ENCODE measurements at regions not wholly inside any gene's neighbourhood (a gene's known extent, or its start where the extent isn't known, plus 50 kb on each side); places are given as distances from the start of the nearest gene placed in this dataset.

- no peaks in the 10 kb centered on the region for H3K36me3 ChIP-seq (replicated peaks in 1 of 2; ENCODE audit: insufficient read depth in 1 of 2, low read depth in 2 of 2)
- TF ChIP-seq, protein P1, sequence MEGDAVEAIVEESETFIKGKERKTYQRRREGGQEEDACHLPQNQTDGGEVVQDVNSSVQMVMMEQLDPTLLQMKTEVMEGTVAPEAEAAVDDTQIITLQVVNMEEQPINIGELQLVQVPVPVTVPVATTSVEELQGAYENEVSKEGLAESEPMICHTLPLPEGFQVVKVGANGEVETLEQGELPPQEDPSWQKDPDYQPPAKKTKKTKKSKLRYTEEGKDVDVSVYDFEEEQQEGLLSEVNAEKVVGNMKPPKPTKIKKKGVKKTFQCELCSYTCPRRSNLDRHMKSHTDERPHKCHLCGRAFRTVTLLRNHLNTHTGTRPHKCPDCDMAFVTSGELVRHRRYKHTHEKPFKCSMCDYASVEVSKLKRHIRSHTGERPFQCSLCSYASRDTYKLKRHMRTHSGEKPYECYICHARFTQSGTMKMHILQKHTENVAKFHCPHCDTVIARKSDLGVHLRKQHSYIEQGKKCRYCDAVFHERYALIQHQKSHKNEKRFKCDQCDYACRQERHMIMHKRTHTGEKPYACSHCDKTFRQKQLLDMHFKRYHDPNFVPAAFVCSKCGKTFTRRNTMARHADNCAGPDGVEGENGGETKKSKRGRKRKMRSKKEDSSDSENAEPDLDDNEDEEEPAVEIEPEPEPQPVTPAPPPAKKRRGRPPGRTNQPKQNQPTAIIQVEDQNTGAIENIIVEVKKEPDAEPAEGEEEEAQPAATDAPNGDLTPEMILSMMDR (IDR thresholded peaks at IDR 0.05), result no peak
- no peak for TF ChIP-seq POLR2A (IDR thresholded peaks at IDR 0.05)
- DNase-seq (no peak), ATAC-seq (no peak)
- intact Hi-C loops (cut with DNase I), result no loop called here
- H3K27me3 ChIP-seq, result no peaks in the 10 kb centered on the region
- H3K9me3 ChIP-seq, result no peaks in the 10 kb centered on the region
- H3K27ac ChIP-seq, result no peak overlapping the region
- H3K4me3 ChIP-seq, result no peak overlapping the region
- no peaks in the 10 kb centered on the region for H3K4me1 ChIP-seq
- WGBS, 2 donors, result 33 to 39% methylated on average over 2 of the region's 2 CpGs
Observed at GRCh38 chr4:66653937-66654336, 891.4 kb downstream of the CENPC start.

GRCh38 chr4:66649236-66649635 is 896.1 kb downstream of the CENPC start:
- Histone ChIP-seq H3K9me3 (no peaks in the 10 kb centered on the region), H3K4me1 (no peaks in the 10 kb centered on the region), H3K4me3 (no peak overlapping the region), H3K27me3 (no peaks in the 10 kb centered on the region), H3K27ac (no peak overlapping the region), H3K36me3 (replicated peaks in 1 of 2; ENCODE audit: insufficient read depth in 1 of 2, low read depth in 2 of 2) (no peaks in the 10 kb centered on the region)
- 22 to 27% methylated on average over 2 of the region's 2 CpGs for WGBS, 2 donors
- ATAC-seq (no peak), DNase-seq (no peak)
- TF ChIP-seq POLR2A (IDR thresholded peaks at IDR 0.05), result no peak
- TF ChIP-seq, protein P1 (IDR thresholded peaks at IDR 0.05), result no peak
- intact Hi-C loops (cut with DNase I), result no loop called here

DNA sequence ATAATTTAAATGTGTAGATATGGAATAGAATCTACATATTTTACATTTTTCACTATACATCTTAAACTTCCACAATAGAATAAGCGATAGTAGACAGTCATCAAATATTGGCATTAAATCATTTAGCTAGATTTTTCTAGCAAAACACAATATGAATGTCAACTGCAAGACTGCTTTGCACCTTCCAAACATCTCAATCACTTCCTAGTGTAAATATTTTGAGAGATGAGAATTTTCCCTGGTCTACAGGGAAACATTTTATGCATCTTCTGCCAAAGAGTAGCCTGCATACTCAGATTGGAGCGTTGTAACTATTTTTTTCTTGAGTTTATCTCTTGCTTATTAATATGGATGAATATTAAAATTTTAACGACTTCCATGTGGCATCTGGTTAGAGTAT is 897.4 kb downstream of the CENPC start:
- no peak for DNase-seq
- Histone ChIP-seq H3K4me3 (no peak overlapping the region), H3K4me1 (no peaks in the 10 kb centered on the region), H3K27me3 (no peaks in the 10 kb centered on the region), H3K27ac (no peak overlapping the region), H3K36me3 (replicated peaks in 1 of 2; ENCODE audit: insufficient read depth in 1 of 2, low read depth in 2 of 2) (no peaks in the 10 kb centered on the region), H3K9me3 (no peaks in the 10 kb centered on the region)
- intact Hi-C loops (cut with DNase I), result no loop called here
- TF ChIP-seq, protein P1 (IDR thresholded peaks at IDR 0.05), result no peak
- no peak for TF ChIP-seq POLR2A (IDR thresholded peaks at IDR 0.05)
- WGBS, 2 donors, result 62 to 67% methylated on average over 3 of the region's 3 CpGs
- no peak for ATAC-seq

DNA sequence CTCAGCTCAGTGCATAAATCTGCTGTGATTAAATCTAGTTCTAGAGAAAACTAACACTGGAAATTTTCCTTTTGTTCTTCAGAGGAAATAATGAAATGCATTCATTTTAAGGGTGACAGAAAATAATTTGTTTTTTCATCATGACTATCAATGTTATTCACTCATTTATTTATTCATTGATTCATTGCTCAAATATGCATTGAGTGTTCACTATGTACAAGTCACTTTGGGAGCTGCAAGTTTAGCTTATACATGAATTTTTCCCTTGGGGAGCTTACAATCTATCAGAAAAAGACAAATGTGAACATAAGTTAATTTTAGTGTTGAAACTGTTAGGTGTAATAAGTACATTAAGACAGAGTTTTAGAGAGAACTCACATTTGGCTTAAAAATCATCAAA is 897.8 kb downstream of the CENPC start:
- Histone ChIP-seq H3K27me3 (no peaks in the 10 kb centered on the region), H3K4me3 (no peak overlapping the region), H3K36me3 (replicated peaks in 1 of 2; ENCODE audit: insufficient read depth in 1 of 2, low read depth in 2 of 2) (no peaks in the 10 kb centered on the region), H3K27ac (no peak overlapping the region), H3K9me3 (no peaks in the 10 kb centered on the region), H3K4me1 (no peaks in the 10 kb centered on the region)
- TF ChIP-seq, protein P1 (IDR thresholded peaks at IDR 0.05), result no peak
- TF ChIP-seq POLR2A (IDR thresholded peaks at IDR 0.05), result no peak
- intact Hi-C loops (cut with DNase I), result no loop called here
- DNase-seq, result no peak
- no peak for ATAC-seq

DNA sequence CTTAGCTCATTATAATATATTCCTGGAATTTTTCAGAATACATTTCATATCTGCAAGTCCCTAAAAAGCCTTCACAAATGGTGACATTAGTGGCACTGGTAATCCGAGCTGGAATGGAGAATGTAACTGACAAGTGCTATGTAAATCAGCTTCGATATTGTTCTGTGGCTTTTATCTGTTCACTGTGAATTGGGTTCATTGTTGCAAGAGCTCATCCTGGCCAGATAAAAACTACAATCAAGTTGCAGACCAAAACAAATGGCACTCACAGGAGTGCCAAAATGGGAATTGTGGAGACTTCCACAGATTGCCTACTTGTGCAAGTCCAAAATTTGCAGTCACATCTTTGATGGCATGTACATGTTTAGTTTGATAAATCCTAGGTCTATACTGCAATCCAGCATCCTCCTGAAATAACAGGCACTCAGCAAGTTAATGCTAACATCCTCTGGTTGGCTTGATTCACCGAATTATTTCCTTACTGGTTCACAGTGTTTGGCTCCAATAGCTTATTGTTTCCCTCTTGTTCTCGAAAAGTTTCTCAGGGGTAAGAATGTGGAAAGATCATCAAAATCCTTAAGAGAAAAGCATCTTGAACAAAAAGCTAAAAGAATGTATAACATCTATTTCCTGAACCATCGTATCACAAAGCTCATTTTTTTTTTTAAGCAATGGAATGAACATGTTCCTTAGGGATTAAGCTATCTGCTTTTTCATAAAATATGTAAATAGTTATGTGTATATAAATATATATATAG is 904.9 kb downstream of the CENPC start:
- WGBS, 2 donors, result 46 to 57% methylated on average over 5 of the region's 5 CpGs
- DNase-seq, result no peak
- Histone ChIP-seq H3K27me3 (no peaks in the 10 kb centered on the region), H3K4me1 (no peaks in the 10 kb centered on the region), H3K4me3 (no peak overlapping the region), H3K27ac (no peak overlapping the region), H3K36me3 (replicated peaks in 1 of 2; ENCODE audit: insufficient read depth in 1 of 2, low read depth in 2 of 2) (no peaks in the 10 kb centered on the region), H3K9me3 (no peaks in the 10 kb centered on the region)
- ATAC-seq, result no peak
- intact Hi-C loops (cut with DNase I), result no loop called here
- no peak for TF ChIP-seq POLR2A (IDR thresholded peaks at IDR 0.05)
- TF ChIP-seq, protein P1 (IDR thresholded peaks at IDR 0.05), result no peak
